ENCODE measurements at regions not wholly inside any gene's neighbourhood (a gene's known extent, or its start where the extent isn't known, plus 50 kb on each side); places are given as distances from the start of the nearest gene placed in this dataset.

- Histone ChIP-seq H3K27me3 (ENCODE audit: low read length) (no peaks in the 10 kb centered on the region), H3K36me3 (ENCODE audit: low read length) (no peaks in the 10 kb centered on the region), H4K20me1 (ENCODE audit: low read depth, low read length) (no peaks in the 10 kb centered on the region), H3K4me3 (ENCODE audit: insufficient read depth, low read length, poor library complexity, severe bottlenecking) (no peak overlapping the region), H3K9me2 (replicated peaks; ENCODE audit: insufficient read depth, low read length) (no peaks in the 10 kb centered on the region), H3K79me2 (ENCODE audit: insufficient read depth, low read length) (no peaks in the 10 kb centered on the region), H3K9ac (ENCODE audit: low read length) (no peak overlapping the region), H3K27ac (ENCODE audit: low read depth, low read length) (no peak overlapping the region), H2AFZ (ENCODE audit: low read depth, low read length, severe bottlenecking) (no peak overlapping the region), H3F3A (ENCODE audit: insufficient read depth) (no peaks in the 10 kb centered on the region), H3K4me2 (ENCODE audit: low read depth, low read length, poor library complexity, severe bottlenecking) (no peak overlapping the region), H3K9me3 (ENCODE audit: insufficient read depth, low read length) (no peaks in the 10 kb centered on the region)
- TF ChIP-seq, protein P1, sequence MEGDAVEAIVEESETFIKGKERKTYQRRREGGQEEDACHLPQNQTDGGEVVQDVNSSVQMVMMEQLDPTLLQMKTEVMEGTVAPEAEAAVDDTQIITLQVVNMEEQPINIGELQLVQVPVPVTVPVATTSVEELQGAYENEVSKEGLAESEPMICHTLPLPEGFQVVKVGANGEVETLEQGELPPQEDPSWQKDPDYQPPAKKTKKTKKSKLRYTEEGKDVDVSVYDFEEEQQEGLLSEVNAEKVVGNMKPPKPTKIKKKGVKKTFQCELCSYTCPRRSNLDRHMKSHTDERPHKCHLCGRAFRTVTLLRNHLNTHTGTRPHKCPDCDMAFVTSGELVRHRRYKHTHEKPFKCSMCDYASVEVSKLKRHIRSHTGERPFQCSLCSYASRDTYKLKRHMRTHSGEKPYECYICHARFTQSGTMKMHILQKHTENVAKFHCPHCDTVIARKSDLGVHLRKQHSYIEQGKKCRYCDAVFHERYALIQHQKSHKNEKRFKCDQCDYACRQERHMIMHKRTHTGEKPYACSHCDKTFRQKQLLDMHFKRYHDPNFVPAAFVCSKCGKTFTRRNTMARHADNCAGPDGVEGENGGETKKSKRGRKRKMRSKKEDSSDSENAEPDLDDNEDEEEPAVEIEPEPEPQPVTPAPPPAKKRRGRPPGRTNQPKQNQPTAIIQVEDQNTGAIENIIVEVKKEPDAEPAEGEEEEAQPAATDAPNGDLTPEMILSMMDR (IDR thresholded peaks at IDR 0.05; ENCODE audit: insufficient read depth, low read length, poor library complexity, severe bottlenecking), result no peak
- no peak for TF ChIP-seq EZH2phosphoT487 (conservative IDR thresholded peaks at IDR 0.05; ENCODE audit: low read length)
Measured at GRCh38 chr22:49457146-49457545, 370.5 kb downstream of the BRD1 start.

- TF ChIP-seq, protein P1 (IDR thresholded peaks at IDR 0.05; ENCODE audit: insufficient read depth, low read length, poor library complexity, severe bottlenecking), result no peak
- no peak for TF ChIP-seq EZH2phosphoT487 (conservative IDR thresholded peaks at IDR 0.05; ENCODE audit: low read length)
- no peaks in the 10 kb centered on the region for H3K9me2 ChIP-seq (replicated peaks; ENCODE audit: insufficient read depth, low read length)
- no peaks in the 10 kb centered on the region for H3K36me3 ChIP-seq (ENCODE audit: low read length)
- H3K4me3 ChIP-seq (ENCODE audit: insufficient read depth, low read length, poor library complexity, severe bottlenecking), result no peak overlapping the region
- H3K27me3 ChIP-seq (ENCODE audit: low read length), result no peaks in the 10 kb centered on the region
- H4K20me1 ChIP-seq (ENCODE audit: low read depth, low read length), result no peaks in the 10 kb centered on the region
- H3K4me2 ChIP-seq (ENCODE audit: low read depth, low read length, poor library complexity, severe bottlenecking), result no peak overlapping the region
- no peaks in the 10 kb centered on the region for H3F3A ChIP-seq (ENCODE audit: insufficient read depth)
- no peaks in the 10 kb centered on the region for H3K9me3 ChIP-seq (ENCODE audit: insufficient read depth, low read length)
- no peaks in the 10 kb centered on the region for H3K79me2 ChIP-seq (ENCODE audit: insufficient read depth, low read length)
- H3K9ac ChIP-seq (ENCODE audit: low read length), result no peak overlapping the region
- H2AFZ ChIP-seq (ENCODE audit: low read depth, low read length, severe bottlenecking), result no peak overlapping the region
- H3K27ac ChIP-seq (ENCODE audit: low read depth, low read length), result no peak overlapping the region
Measured at GRCh38 chr22:49455595-49455994, 372.1 kb downstream of the BRD1 start.

DNA sequence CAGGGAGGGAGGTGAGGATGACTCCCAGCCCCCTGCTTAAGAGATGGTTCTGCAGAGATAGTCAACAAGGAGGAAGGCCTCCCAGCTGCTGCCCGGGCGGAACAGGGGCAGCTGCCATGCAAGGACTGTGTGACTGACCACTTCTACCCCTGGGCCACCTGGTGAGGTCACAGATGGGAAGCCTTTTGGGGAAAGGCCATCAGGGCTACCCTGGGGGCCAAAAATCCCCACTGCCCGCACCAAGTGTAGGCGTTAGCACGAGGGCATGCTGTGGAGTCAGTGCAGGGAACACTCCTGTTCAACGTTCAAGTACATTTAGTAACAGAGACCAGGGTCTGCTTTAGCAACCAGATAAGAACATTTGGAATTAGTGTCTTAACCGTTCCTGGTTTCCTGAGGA, 372.9 kb downstream of the BRD1 start:
- Histone ChIP-seq H3K36me3 (ENCODE audit: low read length) (no peaks in the 10 kb centered on the region), H3K9ac (ENCODE audit: low read length) (no peak overlapping the region), H4K20me1 (ENCODE audit: low read depth, low read length) (no peaks in the 10 kb centered on the region), H2AFZ (ENCODE audit: low read depth, low read length, severe bottlenecking) (no peak overlapping the region), H3K27ac (ENCODE audit: low read depth, low read length) (no peak overlapping the region), H3F3A (ENCODE audit: insufficient read depth) (no peaks in the 10 kb centered on the region), H3K79me2 (ENCODE audit: insufficient read depth, low read length) (no peaks in the 10 kb centered on the region), H3K4me3 (ENCODE audit: insufficient read depth, low read length, poor library complexity, severe bottlenecking) (no peak overlapping the region), H3K9me2 (replicated peaks; ENCODE audit: insufficient read depth, low read length) (no peaks in the 10 kb centered on the region), H3K4me2 (ENCODE audit: low read depth, low read length, poor library complexity, severe bottlenecking) (no peak overlapping the region), H3K27me3 (ENCODE audit: low read length) (no peaks in the 10 kb centered on the region), H3K9me3 (ENCODE audit: insufficient read depth, low read length) (no peaks in the 10 kb centered on the region)
- no peak for TF ChIP-seq EZH2phosphoT487 (conservative IDR thresholded peaks at IDR 0.05; ENCODE audit: low read length)
- TF ChIP-seq, protein P1 (IDR thresholded peaks at IDR 0.05; ENCODE audit: insufficient read depth, low read length, poor library complexity, severe bottlenecking), result no peak
